GM18507 (cell line): ENCODE measurements at regions not wholly inside any gene's neighbourhood (a gene's known extent, or its start where the extent isn't known, plus 50 kb on each side); places are given as distances from the start of the nearest gene placed in this dataset.
"Not testable (repeated sequence)": the region's sequence is repeated elsewhere in the genome, so short reads cannot be mapped to it uniquely, and the experiment has no call there.

Experiments
- DNase-seq: peaks from one replicate; pipeline ENCODE4 v3.0.0; 2011; ENCODE audit warnings: low read depth; ENCODE audit not compliant: insufficient read length; ENCODE audit errors: extremely low spot score
- FAIRE-seq: peaks from 2 replicates; lab custom pipeline; 2011; peaks lifted over from hg19 to GRCh38; lab: Jason Lieb, UNC

GRCh38 chr5:159518371-159518770 is 188.1 kb upstream of the IL12B start:
- DNase-seq: no peak
- no peak for FAIRE-seq

- FAIRE-seq (no peak), DNase-seq (no peak)
Observed at GRCh38 chr5:159519365-159519764, 189.1 kb upstream of the IL12B start.

GRCh38 chr5:159522841-159523240 is 192.6 kb upstream of the IL12B start:
- no peak for FAIRE-seq
- DNase-seq: no peak

GRCh38 chr5:159524279-159524678 is 194.0 kb upstream of the IL12B start:
- not testable (repeated sequence) for FAIRE-seq, DNase-seq

- no peak for FAIRE-seq
- no peak for DNase-seq
Observed at GRCh38 chr5:159525117-159525516, 194.8 kb upstream of the IL12B start.

GRCh38 chr5:159527546-159528254 is 197.4 kb upstream of the IL12B start:
- no peak for DNase-seq

GRCh38 chr5:159531554-159532105 is 201.3 kb upstream of the IL12B start:
- no peak for DNase-seq

More at GRCh38 chr5:159527546-159528254, 197.4 kb upstream of the IL12B start:
- no peak for FAIRE-seq

GRCh38 chr5:159533197-159533596 is 202.9 kb upstream of the IL12B start:
- DNase-seq: no peak
- no peak for FAIRE-seq

More at GRCh38 chr5:159531554-159532105, 201.3 kb upstream of the IL12B start:
- no peak for FAIRE-seq

GRCh38 chr5:159536166-159536565 is 205.9 kb upstream of the IL12B start:
- DNase-seq (no peak), FAIRE-seq (no peak)

GRCh38 chr5:159536646-159537045 is 206.4 kb upstream of the IL12B start:
- no peak for FAIRE-seq
- no peak for DNase-seq

- no peak for FAIRE-seq
Observed at GRCh38 chr5:159539678-159540077, 209.4 kb upstream of the IL12B start.

GRCh38 chr5:159543326-159543725 is 213.0 kb upstream of the IL12B start:
- no peak for DNase-seq
- FAIRE-seq: no peak

More at GRCh38 chr5:159539678-159540077, 209.4 kb upstream of the IL12B start:
- DNase-seq: no peak

- DNase-seq (no peak), FAIRE-seq (no peak)
Observed at GRCh38 chr5:159545156-159545555, 214.9 kb upstream of the IL12B start.

- FAIRE-seq (no peak), DNase-seq (no peak)
Observed at GRCh38 chr5:159547466-159548195, 217.3 kb upstream of the IL12B start.

GRCh38 chr5:159548517-159548916 is 218.2 kb upstream of the IL12B start:
- FAIRE-seq: no peak

GRCh38 chr5:159549046-159549445 is 218.8 kb upstream of the IL12B start:
- FAIRE-seq (no peak), DNase-seq (no peak)

More at GRCh38 chr5:159548517-159548916, 218.2 kb upstream of the IL12B start:
- DNase-seq: no peak

- no peak for FAIRE-seq
- DNase-seq: no peak
Observed at GRCh38 chr5:159550951-159551350, 220.7 kb upstream of the IL12B start.

- DNase-seq (no peak), FAIRE-seq (no peak)
Observed at GRCh38 chr5:159552751-159553150, 222.5 kb upstream of the IL12B start.

- FAIRE-seq (no peak), DNase-seq (no peak)
Observed at GRCh38 chr5:159553792-159554191, 223.5 kb upstream of the IL12B start.

- FAIRE-seq (no peak), DNase-seq (no peak)
Observed at GRCh38 chr5:159555084-159555483, 224.8 kb upstream of the IL12B start.

GRCh38 chr5:159559337-159559736 is 229.1 kb upstream of the IL12B start:
- DNase-seq (no peak), FAIRE-seq (no peak)
